GM23338 (cell line): ENCODE measurements at regions not wholly inside any gene's neighbourhood (a gene's known extent, or its start where the extent isn't known, plus 50 kb on each side); places are given as distances from the start of the nearest gene placed in this dataset.

Source experiments
- ATAC-seq: fragments of 200-7000 bp; cut with Tn5 transposase; 3 replicates; pipeline ENCODE4 v1.9.1; 2020
- DNase-seq: peaks from one replicate; pipeline ENCODE4 v3.0.0-alpha.2; 2015; ENCODE audit warnings: low spot score
- H2AFZ ChIP-seq: fragments of 200-600 bp; sonication (generic); 2 replicates; pipeline ENCODE4 v1.8.0; 2016; ENCODE audit warnings: antibody characterized with exemption, mild to moderate bottlenecking, moderate library complexity
- H3F3A ChIP-seq: fragments of 200-600 bp; sonication (generic); replicated peaks from 2 replicates; pipeline ENCODE4 v1.8.0; 2017; ENCODE audit warnings: antibody characterized with exemption, mixed run types, low read depth
- H3K27ac ChIP-seq: fragments of 200-600 bp; sonication (generic); 2 replicates; pipeline ENCODE4 v1.6.1; 2016; ENCODE audit warnings: low read depth
- H3K27me3 ChIP-seq: fragments of 200-600 bp; sonication (generic); 2 replicates; pipeline ENCODE4 v1.8.0; 2016; ENCODE audit warnings: mild to moderate bottlenecking, mixed run types, moderate library complexity; ENCODE audit not compliant: insufficient read depth
- H3K36me3 ChIP-seq: fragments of 200-600 bp; sonication (generic); 2 replicates; pipeline ENCODE4 v1.8.0; 2016; ENCODE audit warnings: mild to moderate bottlenecking; ENCODE audit not compliant: insufficient read depth
- H3K4me1 ChIP-seq: fragments of 200-600 bp; sonication (generic); 2 replicates; pipeline ENCODE4 v1.8.0; 2016; ENCODE audit warnings: mild to moderate bottlenecking, moderate library complexity; ENCODE audit not compliant: insufficient read depth
- H3K4me2 ChIP-seq: fragments of 200-600 bp; sonication (generic); 2 replicates; pipeline ENCODE4 v1.7.1; 2017; ENCODE audit warnings: mixed run types
- H3K4me3 ChIP-seq: fragments of 200-600 bp; sonication (generic); 2 replicates; pipeline ENCODE4 v1.6.1; 2016; ENCODE audit warnings: mixed run types
- H3K79me2 ChIP-seq: fragments of 200-600 bp; sonication (generic); replicated peaks from 2 replicates; pipeline ENCODE4 v1.8.0; 2017; ENCODE audit warnings: mild to moderate bottlenecking; ENCODE audit not compliant: insufficient read depth
- H3K9me2 ChIP-seq: fragments of 200-600 bp; sonication (generic); 2 replicates; pipeline ENCODE4 v1.8.0; 2017; ENCODE audit not compliant: insufficient read depth
- H4K20me1 ChIP-seq: fragments of 200-600 bp; sonication (generic); replicated peaks from 2 replicates; pipeline ENCODE4 v1.8.0; 2017; ENCODE audit warnings: mild to moderate bottlenecking; ENCODE audit not compliant: insufficient read depth
- H3K27ac Mint-ChIP-seq: 2 replicates; pipeline ENCODE4 v1.8.0; 2020; ENCODE audit warnings: inconsistent platforms, mild to moderate bottlenecking, moderate library complexity, mixed read lengths
- H3K27me3 Mint-ChIP-seq: 3 replicates; pipeline ENCODE4 v1.8.0; 2022; ENCODE audit warnings: low read depth, mild to moderate bottlenecking, moderate library complexity, mixed read lengths, inconsistent platforms; ENCODE audit not compliant: insufficient read depth, poor library complexity
- H3K36me3 Mint-ChIP-seq: 3 replicates; pipeline ENCODE4 v1.8.0; 2021; ENCODE audit warnings: low read depth, mild to moderate bottlenecking, inconsistent platforms, moderate library complexity, mixed read lengths
- H3K4me1 Mint-ChIP-seq: 3 replicates; pipeline ENCODE4 v1.8.0; 2020; ENCODE audit warnings: mild to moderate bottlenecking, inconsistent platforms, mixed read lengths
- H3K4me3 Mint-ChIP-seq: 3 replicates; pipeline ENCODE4 v1.8.0; 2021; ENCODE audit warnings: moderate library complexity, mild to moderate bottlenecking, inconsistent platforms, mixed read lengths
- H3K9me3 Mint-ChIP-seq: 3 replicates; pipeline ENCODE4 v1.8.0; 2020; ENCODE audit warnings: moderate library complexity, mild to moderate bottlenecking, inconsistent platforms, mixed read lengths
- CREB1 ChIP-seq: fragments of 250-450 bp; sonication (Bioruptor Pico); IDR thresholded peaks from 2 replicates; pipeline ENCODE4 v1.5.0; 2020; ENCODE audit warnings: low read depth, mild to moderate bottlenecking, moderate library complexity
- CTCF ChIP-seq, 2 experiments: fragments of 200-600 bp in 1 of 2; sonication (generic) in 1 of 2; conservative IDR thresholded peaks; 2 replicates each; pipeline versions ENCODE4 v1.5.1 to v1.6.1; 2016 to 2017; ENCODE audit warnings: antibody characterized with exemption in 2 of 2, low read depth in 2 of 2, mild to moderate bottlenecking in 2 of 2, moderate library complexity in 1 of 2
- EZH2 ChIP-seq: fragments of 200-600 bp; sonication (generic); IDR thresholded peaks from one replicate; pipeline ENCODE4 v1.8.0; 2017; ENCODE audit warnings: antibody characterized with exemption, mild to moderate bottlenecking, low read depth; ENCODE audit not compliant: unreplicated experiment
- JUNB ChIP-seq: IDR thresholded peaks from one replicate; pipeline ENCODE4 v1.6.1; 2016; ENCODE audit warnings: antibody characterized with exemption; ENCODE audit not compliant: unreplicated experiment
- NANOG ChIP-seq: IDR thresholded peaks from 2 replicates; pipeline ENCODE4 v1.6.1; 2016; ENCODE audit warnings: antibody characterized with exemption, borderline replicate concordance
- POLR2AphosphoS5 ChIP-seq: IDR thresholded peaks from 2 replicates; pipeline ENCODE4 v1.6.1; 2016; ENCODE audit warnings: antibody characterized with exemption, low read depth
- REST ChIP-seq: IDR thresholded peaks from one replicate; pipeline ENCODE4 v1.6.1; 2018; ENCODE audit warnings: antibody characterized with exemption; ENCODE audit not compliant: unreplicated experiment
- STAT1 ChIP-seq: IDR thresholded peaks from one replicate; pipeline ENCODE4 v1.6.1; 2016; ENCODE audit warnings: antibody characterized with exemption; ENCODE audit not compliant: unreplicated experiment
- ZNF114 ChIP-seq: fragments of 250-450 bp; sonication (Bioruptor Pico); IDR thresholded peaks from 2 replicates; pipeline ENCODE4 v1.5.0; 2020; ENCODE audit warnings: mild to moderate bottlenecking, moderate library complexity
- ZNF331 ChIP-seq: fragments of 250-450 bp; sonication (Bioruptor Pico); IDR thresholded peaks from 2 replicates; pipeline ENCODE4 v1.5.0; 2020; ENCODE audit warnings: low read depth, mild to moderate bottlenecking, moderate library complexity
- TF ChIP-seq, protein P1 (sequence below): fragments of 250-450 bp; sonication (Bioruptor Pico); IDR thresholded peaks from 2 replicates; pipeline ENCODE4 v1.5.0; 2020; ENCODE audit warnings: mild to moderate bottlenecking, moderate library complexity
- TF ChIP-seq, protein P2 (sequence below): IDR thresholded peaks from 2 replicates; pipeline ENCODE4 v1.6.1; 2016; ENCODE audit warnings: antibody characterized with exemption

DNA sequence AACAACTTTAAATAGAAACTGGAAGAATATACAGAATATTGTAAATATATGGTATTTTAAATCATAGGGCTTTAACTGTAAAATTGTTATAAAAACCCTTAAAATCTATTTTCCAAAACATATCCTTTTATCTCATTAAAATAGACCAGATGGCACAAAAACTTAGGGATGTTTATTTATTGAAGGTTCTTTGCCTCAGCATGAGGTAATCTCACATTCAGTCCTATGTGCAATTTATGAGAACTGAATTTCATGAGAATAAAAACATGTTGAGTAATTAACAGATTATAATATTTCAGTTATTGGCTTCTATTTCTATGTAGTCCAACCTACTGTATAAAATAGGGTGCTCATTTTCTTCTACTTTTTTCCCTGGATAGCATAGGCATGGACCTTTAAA is 329.2 kb upstream of the PRR16 start:
- Histone ChIP-seq H3K4me1 (no peaks in the 10 kb centered on the region), H3F3A (no peaks in the 10 kb centered on the region), H3K4me2 (no peak overlapping the region), H3K27me3 (no peaks in the 10 kb centered on the region), H4K20me1 (no peaks in the 10 kb centered on the region), H3K36me3 (no peaks in the 10 kb centered on the region), H3K27ac (no peak overlapping the region), H3K4me3 (no peak overlapping the region), H3K9me2 (peaks cover 8% of the 10 kb centered on the region; the same call in 1 of the 2 replicates), H3K79me2 (no peaks in the 10 kb centered on the region), H2AFZ (no peak overlapping the region)
- no peak overlapping the region for H3K27ac Mint-ChIP-seq
- peaks cover 23% of the 10 kb centered on the region for H3K9me3 Mint-ChIP-seq
- H3K27me3 Mint-ChIP-seq = no peaks in the 10 kb centered on the region
- H3K4me3 Mint-ChIP-seq = no peak overlapping the region
- H3K4me1 Mint-ChIP-seq = peaks cover 3% of the 10 kb centered on the region; the same call in 2 of the 3 replicates
- ATAC-seq (no peak), DNase-seq (no peak)
- TF ChIP-seq EZH2 (no peak), JUNB (no peak), REST (no peak), CTCF (conservative IDR thresholded peaks at IDR 0.05; ENCODE audit: low read depth in 2 of 2) (no peak), CREB1 (no peak), POLR2AphosphoS5 (no peak), NANOG (no peak), ZNF114 (CRISPR knock-in tag) (no peak), STAT1 (no peak), ZNF331 (CRISPR knock-in tag) (no peak)
- TF ChIP-seq, protein P1, sequence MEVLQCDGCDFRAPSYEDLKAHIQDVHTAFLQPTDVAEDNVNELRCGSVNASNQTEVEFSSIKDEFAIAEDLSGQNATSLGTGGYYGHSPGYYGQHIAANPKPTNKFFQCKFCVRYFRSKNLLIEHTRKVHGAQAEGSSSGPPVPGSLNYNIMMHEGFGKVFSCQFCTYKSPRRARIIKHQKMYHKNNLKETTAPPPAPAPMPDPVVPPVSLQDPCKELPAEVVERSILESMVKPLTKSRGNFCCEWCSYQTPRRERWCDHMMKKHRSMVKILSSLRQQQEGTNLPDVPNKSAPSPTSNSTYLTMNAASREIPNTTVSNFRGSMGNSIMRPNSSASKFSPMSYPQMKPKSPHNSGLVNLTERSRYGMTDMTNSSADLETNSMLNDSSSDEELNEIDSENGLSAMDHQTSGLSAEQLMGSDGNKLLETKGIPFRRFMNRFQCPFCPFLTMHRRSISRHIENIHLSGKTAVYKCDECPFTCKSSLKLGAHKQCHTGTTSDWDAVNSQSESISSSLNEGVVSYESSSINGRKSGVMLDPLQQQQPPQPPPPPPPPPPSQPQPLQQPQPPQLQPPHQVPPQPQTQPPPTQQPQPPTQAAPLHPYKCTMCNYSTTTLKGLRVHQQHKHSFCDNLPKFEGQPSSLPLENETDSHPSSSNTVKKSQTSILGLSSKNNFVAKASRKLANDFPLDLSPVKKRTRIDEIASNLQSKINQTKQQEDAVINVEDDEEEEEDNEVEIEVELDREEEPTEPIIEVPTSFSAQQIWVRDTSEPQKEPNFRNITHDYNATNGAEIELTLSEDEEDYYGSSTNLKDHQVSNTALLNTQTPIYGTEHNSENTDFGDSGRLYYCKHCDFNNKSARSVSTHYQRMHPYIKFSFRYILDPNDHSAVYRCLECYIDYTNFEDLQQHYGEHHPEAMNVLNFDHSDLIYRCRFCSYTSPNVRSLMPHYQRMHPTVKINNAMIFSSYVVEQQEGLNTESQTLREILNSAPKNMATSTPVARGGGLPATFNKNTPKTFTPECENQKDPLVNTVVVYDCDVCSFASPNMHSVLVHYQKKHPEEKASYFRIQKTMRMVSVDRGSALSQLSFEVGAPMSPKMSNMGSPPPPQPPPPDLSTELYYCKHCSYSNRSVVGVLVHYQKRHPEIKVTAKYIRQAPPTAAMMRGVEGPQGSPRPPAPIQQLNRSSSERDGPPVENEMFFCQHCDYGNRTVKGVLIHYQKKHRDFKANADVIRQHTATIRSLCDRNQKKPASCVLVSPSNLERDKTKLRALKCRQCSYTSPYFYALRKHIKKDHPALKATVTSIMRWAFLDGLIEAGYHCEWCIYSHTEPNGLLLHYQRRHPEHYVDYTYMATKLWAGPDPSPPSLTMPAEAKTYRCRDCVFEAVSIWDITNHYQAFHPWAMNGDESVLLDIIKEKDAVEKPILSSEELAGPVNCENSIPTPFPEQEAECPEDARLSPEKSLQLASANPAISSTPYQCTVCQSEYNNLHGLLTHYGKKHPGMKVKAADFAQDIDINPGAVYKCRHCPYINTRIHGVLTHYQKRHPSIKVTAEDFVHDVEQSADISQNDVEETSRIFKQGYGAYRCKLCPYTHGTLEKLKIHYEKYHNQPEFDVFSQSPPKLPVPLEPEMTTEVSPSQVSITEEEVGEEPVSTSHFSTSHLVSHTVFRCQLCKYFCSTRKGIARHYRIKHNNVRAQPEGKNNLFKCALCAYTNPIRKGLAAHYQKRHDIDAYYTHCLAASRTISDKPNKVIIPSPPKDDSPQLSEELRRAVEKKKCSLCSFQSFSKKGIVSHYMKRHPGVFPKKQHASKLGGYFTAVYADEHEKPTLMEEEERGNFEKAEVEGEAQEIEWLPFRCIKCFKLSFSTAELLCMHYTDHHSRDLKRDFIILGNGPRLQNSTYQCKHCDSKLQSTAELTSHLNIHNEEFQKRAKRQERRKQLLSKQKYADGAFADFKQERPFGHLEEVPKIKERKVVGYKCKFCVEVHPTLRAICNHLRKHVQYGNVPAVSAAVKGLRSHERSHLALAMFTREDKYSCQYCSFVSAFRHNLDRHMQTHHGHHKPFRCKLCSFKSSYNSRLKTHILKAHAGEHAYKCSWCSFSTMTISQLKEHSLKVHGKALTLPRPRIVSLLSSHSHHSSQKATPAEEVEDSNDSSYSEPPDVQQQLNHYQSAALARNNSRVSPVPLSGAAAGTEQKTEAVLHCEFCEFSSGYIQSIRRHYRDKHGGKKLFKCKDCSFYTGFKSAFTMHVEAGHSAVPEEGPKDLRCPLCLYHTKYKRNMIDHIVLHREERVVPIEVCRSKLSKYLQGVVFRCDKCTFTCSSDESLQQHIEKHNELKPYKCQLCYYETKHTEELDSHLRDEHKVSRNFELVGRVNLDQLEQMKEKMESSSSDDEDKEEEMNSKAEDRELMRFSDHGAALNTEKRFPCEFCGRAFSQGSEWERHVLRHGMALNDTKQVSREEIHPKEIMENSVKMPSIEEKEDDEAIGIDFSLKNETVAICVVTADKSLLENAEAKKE = no peak
- TF ChIP-seq, protein P2, sequence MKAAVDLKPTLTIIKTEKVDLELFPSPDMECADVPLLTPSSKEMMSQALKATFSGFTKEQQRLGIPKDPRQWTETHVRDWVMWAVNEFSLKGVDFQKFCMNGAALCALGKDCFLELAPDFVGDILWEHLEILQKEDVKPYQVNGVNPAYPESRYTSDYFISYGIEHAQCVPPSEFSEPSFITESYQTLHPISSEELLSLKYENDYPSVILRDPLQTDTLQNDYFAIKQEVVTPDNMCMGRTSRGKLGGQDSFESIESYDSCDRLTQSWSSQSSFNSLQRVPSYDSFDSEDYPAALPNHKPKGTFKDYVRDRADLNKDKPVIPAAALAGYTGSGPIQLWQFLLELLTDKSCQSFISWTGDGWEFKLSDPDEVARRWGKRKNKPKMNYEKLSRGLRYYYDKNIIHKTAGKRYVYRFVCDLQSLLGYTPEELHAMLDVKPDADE = no peak
- H3K36me3 Mint-ChIP-seq = peaks cover 21% of the 10 kb centered on the region
